Stimulated activated CD8-positive, alpha-beta memory T cell treated with anti-CD3 and anti-CD28 coated beads, Interleukin-7, amount 100 ng/mL, for 48 hours (primary cell): ENCODE measurements at regions not wholly inside any gene's neighbourhood (a gene's known extent, or its start where the extent isn't known, plus 50 kb on each side); places are given as distances from the start of the nearest gene placed in this dataset.

Experiments used
- DNase-seq, 2 donors: peaks; one replicate each; pipeline ENCODE4 v3.0.0-alpha.2; 2020; ENCODE audit warnings: low read depth in 1 of 2; ENCODE audit errors: extremely low read depth in 1 of 2

GRCh38 chr13:73767747-73768315 lies 366.4 kb downstream of the KLF12 start:
- DNase-seq = no peak

- no peak for DNase-seq
Observed at GRCh38 chr13:73767191-73767741, 366.9 kb downstream of the KLF12 start.

GRCh38 chr13:73765651-73766384 lies 368.4 kb downstream of the KLF12 start:
- peak; percentile 17 to 49 for DNase-seq

- no peak for DNase-seq
Observed at GRCh38 chr13:73759434-73759833, 374.8 kb downstream of the KLF12 start.

- no peak for DNase-seq
Observed at GRCh38 chr13:73757481-73758233, 376.5 kb downstream of the KLF12 start.

DNA sequence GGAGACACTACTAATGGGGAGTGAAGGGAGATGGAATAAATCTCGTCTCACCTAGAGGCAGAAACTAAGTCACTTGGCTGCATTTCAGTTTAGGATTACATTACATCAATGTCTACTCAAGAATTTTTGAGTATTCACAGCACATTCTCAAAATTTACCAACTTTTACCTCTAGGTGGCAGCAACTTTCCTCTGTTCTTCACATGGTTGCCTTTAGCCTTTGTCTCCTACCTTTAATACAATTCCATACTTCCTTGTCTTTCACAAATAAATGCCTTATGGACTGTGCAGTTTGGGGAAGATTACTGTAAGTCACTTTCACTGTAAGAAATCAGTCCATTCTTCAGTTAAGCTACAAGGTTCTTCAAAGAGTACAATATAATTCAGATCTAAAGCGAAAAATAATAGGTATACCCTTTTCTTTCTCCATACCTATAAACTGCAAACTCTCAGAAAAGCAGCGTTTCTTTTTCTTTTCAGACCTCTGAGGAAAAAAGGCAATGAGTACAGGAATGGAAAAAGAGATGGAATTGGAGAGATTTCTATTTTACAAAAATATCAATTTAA lies 379.4 kb downstream of the KLF12 start:
- no peak for DNase-seq

DNA sequence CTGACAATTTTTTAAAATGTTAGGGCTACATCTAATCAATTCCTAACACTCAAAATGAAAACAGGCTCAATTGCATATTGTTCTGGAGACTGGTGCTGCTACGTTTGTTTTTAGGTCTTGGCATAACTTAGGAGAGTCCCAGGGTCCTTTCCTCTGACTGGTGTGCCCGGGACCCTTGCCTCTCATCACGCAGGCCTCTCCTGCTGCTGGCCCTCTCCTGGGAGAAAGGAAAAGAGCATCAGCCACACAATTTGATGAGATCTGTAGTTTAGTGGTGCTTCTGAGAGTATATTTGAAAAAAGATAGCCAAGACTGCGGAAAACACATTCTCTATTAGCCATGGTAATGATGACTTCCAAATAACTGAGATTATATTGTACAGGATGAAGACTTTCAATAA lies 380.0 kb downstream of the KLF12 start:
- DNase-seq = no peak

- DNase-seq = no peak
Observed at GRCh38 chr13:73751290-73751689, 382.9 kb downstream of the KLF12 start.

GRCh38 chr13:73748404-73748803 lies 385.8 kb downstream of the KLF12 start:
- DNase-seq = no peak

DNA sequence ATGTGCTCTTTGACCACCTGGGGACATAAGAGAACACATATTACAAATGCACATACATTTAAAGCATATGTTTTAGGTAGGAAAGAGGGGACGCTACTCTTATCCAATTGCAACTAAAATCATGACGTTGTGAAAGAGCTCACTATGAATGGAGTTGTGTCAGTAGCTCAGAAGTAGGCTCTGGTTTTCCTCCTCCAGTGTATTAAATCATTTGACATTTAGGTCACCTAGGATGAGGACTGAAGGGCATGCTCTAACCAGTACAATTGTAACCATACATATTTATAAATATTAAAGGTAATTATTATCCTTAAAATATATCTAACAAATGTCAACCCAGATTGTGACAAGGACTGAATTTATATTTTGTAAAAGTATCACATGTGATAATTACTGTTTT lies 389.0 kb downstream of the KLF12 start:
- no peak for DNase-seq

GRCh38 chr13:73742982-73743381 lies 391.2 kb downstream of the KLF12 start:
- no peak for DNase-seq

- DNase-seq = no peak
Observed at GRCh38 chr13:73741742-73742141, 392.5 kb downstream of the KLF12 start.

DNA sequence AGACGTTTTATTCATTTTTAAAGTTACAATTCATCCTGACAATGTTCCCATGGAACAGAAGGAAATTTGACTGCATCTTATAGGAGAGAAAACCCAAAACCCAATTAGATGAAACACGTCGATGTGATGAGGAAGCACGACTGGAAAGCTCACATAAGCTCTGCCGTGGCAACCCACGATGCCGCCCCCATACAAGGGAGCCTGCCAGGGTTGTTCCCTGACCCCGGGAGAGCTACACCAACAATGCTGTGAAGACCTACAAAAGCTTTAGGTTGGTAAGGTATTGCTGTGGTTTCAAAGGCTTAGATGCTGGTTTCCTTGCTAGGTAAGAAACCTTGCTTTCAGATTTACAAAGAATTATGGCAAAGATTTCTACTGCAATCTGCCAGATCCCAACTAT lies 393.1 kb downstream of the KLF12 start:
- DNase-seq = no peak

- no peak for DNase-seq
Observed at GRCh38 chr13:73740666-73741065, 393.5 kb downstream of the KLF12 start.

DNA sequence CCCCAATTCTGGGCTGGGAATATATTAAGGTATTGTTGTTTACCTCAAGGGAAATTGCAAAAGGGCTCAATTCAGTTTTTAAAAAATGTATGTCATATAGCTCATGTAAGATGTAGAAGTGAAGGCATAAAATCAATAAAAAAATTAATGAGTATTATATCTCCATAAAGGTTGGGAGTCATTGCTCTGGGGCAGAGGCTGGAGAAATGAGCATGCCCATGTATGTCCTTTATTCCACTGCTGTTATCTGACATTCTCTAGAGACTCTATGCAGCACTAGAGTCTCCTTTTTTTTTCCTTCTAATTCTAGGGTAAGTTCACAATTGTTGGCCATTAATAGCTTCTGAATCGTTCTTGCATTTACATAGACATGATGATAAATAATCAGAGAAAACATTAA lies 394.8 kb downstream of the KLF12 start:
- no peak for DNase-seq

DNA sequence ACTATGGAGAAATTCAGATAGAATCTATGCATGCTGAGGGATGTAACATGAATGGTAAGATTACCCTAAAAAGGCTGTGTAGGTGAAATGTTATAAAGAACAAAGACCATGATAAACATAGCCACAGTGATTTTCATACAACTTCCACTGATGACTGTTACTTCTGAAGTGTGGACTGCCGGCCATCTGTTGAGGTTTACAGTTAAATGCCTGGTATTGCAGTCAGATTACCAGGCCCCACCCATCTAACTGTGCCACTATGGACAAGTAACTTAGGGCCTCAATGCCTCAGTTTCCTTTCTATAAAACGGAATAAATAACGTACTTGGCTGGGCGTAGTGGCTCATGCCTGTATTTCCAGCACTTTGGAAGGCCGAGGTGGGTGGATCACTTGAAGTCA lies 395.6 kb downstream of the KLF12 start:
- no peak for DNase-seq

- no peak for DNase-seq
Observed at GRCh38 chr13:73737214-73737613, 397.0 kb downstream of the KLF12 start.

GRCh38 chr13:73733706-73734105 lies 400.5 kb downstream of the KLF12 start:
- DNase-seq = no peak

- DNase-seq = no peak
Observed at GRCh38 chr13:73732350-73732749, 401.9 kb downstream of the KLF12 start.

DNA sequence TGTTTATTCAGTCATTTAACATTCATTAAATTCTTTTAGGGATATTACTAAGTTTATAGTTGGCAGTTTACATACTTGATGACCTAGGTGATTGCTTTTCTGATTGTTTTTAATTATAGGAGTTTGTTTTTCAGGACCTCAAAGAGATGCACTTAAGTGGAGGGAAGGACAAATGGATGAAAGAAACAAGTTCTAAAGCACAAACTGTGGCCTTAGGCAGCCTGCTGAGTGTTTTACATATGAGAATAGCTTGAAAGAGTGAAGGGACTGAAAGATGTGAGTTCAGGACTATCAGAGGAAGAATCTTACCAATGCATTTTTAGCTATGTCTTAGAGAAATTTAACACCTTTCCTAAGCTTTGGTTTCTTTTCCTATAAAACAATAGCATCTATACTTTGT lies 402.6 kb downstream of the KLF12 start:
- no peak for DNase-seq

DNA sequence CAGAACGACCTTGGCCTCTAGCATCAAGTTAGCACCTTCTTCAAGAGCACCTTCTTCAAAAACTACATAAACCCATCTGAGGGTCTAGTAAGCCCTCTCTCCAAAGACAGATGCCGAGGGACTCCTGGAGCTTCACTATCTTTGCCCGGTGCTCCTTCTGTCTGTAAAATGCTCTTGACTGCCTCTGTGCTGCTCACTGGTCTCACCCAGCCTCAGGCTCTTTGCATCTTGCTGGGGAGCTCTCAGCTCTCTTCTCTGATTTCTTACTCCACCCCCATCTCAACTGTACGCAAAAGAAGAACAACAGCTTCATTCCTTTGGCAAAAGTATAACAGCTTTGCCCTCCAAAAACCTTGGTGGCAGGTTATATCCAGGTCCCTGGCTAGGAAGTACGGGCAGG lies 404.2 kb downstream of the KLF12 start:
- no peak for DNase-seq

GRCh38 chr13:73729046-73729445 lies 405.2 kb downstream of the KLF12 start:
- no peak for DNase-seq
